GM12878 (cell line): ENCODE measurements at regions not wholly inside any gene's neighbourhood (a gene's known extent, or its start where the extent isn't known, plus 50 kb on each side); places are given as distances from the start of the nearest gene placed in this dataset.
"Not testable (repeated sequence)": the region's sequence is repeated elsewhere in the genome, so short reads cannot be mapped to it uniquely, and the experiment has no call there.

ENCODE experiments used
- ATAC-seq: fragments of 200-7000 bp; cut with Tn5 transposase; 3 replicates; pipeline ENCODE4 v1.9.1; 2020; ENCODE audit warnings: mild to moderate bottlenecking, moderate library complexity
- BruUV-seq: library from RNA; stranded (reverse); fragments of 400-500 nt; replicated peaks from 2 replicates; lab custom pipeline; 2021; lab: Mats Ljungman, UMichigan
- CTCF ChIA-PET: fragments of 300-600 bp; sonication (Branson Sonifier 250); formaldehyde crosslinking; extraction: SDS; loops from one replicate; lab custom pipeline; 2021; ENCODE audit warnings: inconsistent platforms; lab: Yijun Ruan, JAX
- POLR2A ChIA-PET: fragments of 350-600 bp; formaldehyde crosslinking; extraction: SDS; loops from one replicate; lab custom pipeline; 2021; ENCODE audit warnings: inconsistent platforms; lab: Charles Lee
- RAD21 ChIA-PET: fragments of 300-600 bp; sonication (Branson Sonifier 250); formaldehyde crosslinking; loops from one replicate; lab custom pipeline; 2023; ENCODE audit warnings: antibody characterized with exemption; ENCODE audit not compliant: unreplicated experiment; lab: Charles Lee
- SMC1A ChIA-PET: fragments of 300-600 bp; sonication (Branson Sonifier 250); formaldehyde crosslinking; loops from one replicate; lab custom pipeline; 2023; ENCODE audit not compliant: unreplicated experiment, uncharacterized antibody; lab: Charles Lee
- DNase-seq: peaks from one replicate; pipeline ENCODE4 v3.0.0-alpha.2; 2011; ENCODE audit warnings: low read depth, low spot score
- FAIRE-seq: peaks from 3 replicates; lab custom pipeline; 2011; peaks lifted over from hg19 to GRCh38; lab: Jason Lieb, UNC
- H2AFZ ChIP-seq: 2 replicates; pipeline ENCODE4 v1.6.0; 2011; ENCODE audit warnings: low read depth, low read length, control low read depth; ENCODE audit not compliant: control insufficient read depth
- H3K27ac ChIP-seq: 2 replicates; pipeline ENCODE4 v1.5.1; 2011; ENCODE audit warnings: control low read depth; ENCODE audit not compliant: control insufficient read depth, insufficient read depth
- H3K27me3 ChIP-seq, 2 experiments: replicated peaks in 1 of 2; 2 replicates each; pipeline versions ENCODE4 v1.6.0 to v1.6.1; 2011; ENCODE audit warnings: low read length in 1 of 2; ENCODE audit not compliant: control insufficient read depth in 2 of 2, insufficient read depth in 2 of 2
- H3K36me3 ChIP-seq, 2 experiments: 2 replicates each; pipeline ENCODE4 v1.5.1; 2011; ENCODE audit warnings: low read length in 1 of 2; ENCODE audit not compliant: control insufficient read depth in 2 of 2, insufficient read depth in 2 of 2
- H3K4me1 ChIP-seq: 2 replicates; pipeline ENCODE4 v1.6.1; 2011; ENCODE audit warnings: mild to moderate bottlenecking, low read length, moderate library complexity, mixed read lengths; ENCODE audit not compliant: control insufficient read depth, insufficient read depth
- H3K4me2 ChIP-seq: 2 replicates; pipeline ENCODE4 v1.6.0; 2011; ENCODE audit warnings: control low read depth; ENCODE audit not compliant: control insufficient read depth, insufficient read depth
- H3K4me3 ChIP-seq: fragments of 200-600 bp; sonication (generic); 2 replicates; pipeline ENCODE4 v1.5.1; 2016
- H3K79me2 ChIP-seq: 2 replicates; pipeline ENCODE4 v1.6.0; 2011; ENCODE audit warnings: low read length; ENCODE audit not compliant: control insufficient read depth, insufficient read depth
- H3K9ac ChIP-seq: 2 replicates; pipeline ENCODE4 v1.8.0; 2011; ENCODE audit warnings: low read length, control low read depth, mixed read lengths; ENCODE audit not compliant: control insufficient read depth, insufficient read depth
- H3K9me3 ChIP-seq: replicated peaks from 3 replicates; pipeline ENCODE4 v1.5.1; 2011; ENCODE audit warnings: mild to moderate bottlenecking, low read length; ENCODE audit not compliant: control insufficient read depth, insufficient read depth
- H4K20me1 ChIP-seq: 2 replicates; pipeline ENCODE4 v1.6.0; 2011; ENCODE audit not compliant: control insufficient read depth, insufficient read depth
- CBX5 ChIP-seq: sonication (generic); IDR thresholded peaks from 2 replicates; pipeline ENCODE4 v1.6.1; 2016; ENCODE audit warnings: low read depth, moderate library complexity, mild to moderate bottlenecking, inconsistent platforms
- IKZF2 ChIP-seq, 2 experiments: fragments of 450-650 bp; IDR thresholded peaks; 2 replicates each; pipeline ENCODE4 v1.6.1; 2017; ENCODE audit warnings: mild to moderate bottlenecking in 2 of 2, moderate library complexity in 2 of 2
- SUZ12 ChIP-seq: fragments of 200-600 bp; sonication (generic); IDR thresholded peaks from one replicate; pipeline ENCODE4 v1.6.1; 2018; ENCODE audit warnings: antibody characterized with exemption, mild to moderate bottlenecking; ENCODE audit not compliant: unreplicated experiment
- WGBS: methylation state at CpG from one replicate; pipeline ENCODE4 v1.1.6; 2016; ENCODE audit warnings: low lambda C conversion rate; ENCODE audit not compliant: insufficient replicate concordance, insufficient coverage; ENCODE audit errors: missing lambda C conversion rate; 5-methylcytosine and 5-hydroxymethylcytosine counted together
- in situ Hi-C: fragments of 300-500 bp; cut with MboI; formaldehyde crosslinking; loops from 9 replicates; pipeline ENCODE4 v1.14.3; 2018; ENCODE audit warnings: mixed read lengths
- intact Hi-C: fragments of 100-400 bp; cut with micrococcal nuclease; formaldehyde crosslinking; loops from one replicate; pipeline ENCODE4 v1.14.2; 2022; ENCODE audit not compliant: unreplicated experiment
- TF ChIP-seq, protein P1 (sequence below): fragments of 450-650 bp; formaldehyde crosslinking; IDR thresholded peaks from 2 replicates; pipeline ENCODE4 v1.5.0; 2022; ENCODE audit warnings: mild to moderate bottlenecking, missing genetic modification characterization

DNA sequence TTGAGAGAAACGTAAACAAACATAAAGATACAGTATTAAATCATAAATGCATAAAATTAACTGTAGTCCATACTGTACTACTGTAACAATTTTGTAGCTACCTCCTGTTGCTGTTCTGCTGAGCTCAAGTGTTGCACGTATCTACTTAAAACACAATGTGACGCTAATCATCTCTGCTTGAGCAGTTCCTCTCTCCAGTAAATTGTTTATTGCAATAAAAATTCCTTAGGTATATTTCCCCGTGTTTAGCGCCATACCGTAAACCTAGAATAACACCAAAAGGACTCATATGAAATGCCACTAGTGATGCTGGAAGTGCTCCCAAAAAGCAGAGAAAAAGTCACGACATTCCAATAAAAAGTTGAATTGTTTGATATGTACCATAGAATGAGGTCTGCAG lies 152.3 kb downstream of the LRRN1 start (continued):
- TF ChIP-seq, protein P1, sequence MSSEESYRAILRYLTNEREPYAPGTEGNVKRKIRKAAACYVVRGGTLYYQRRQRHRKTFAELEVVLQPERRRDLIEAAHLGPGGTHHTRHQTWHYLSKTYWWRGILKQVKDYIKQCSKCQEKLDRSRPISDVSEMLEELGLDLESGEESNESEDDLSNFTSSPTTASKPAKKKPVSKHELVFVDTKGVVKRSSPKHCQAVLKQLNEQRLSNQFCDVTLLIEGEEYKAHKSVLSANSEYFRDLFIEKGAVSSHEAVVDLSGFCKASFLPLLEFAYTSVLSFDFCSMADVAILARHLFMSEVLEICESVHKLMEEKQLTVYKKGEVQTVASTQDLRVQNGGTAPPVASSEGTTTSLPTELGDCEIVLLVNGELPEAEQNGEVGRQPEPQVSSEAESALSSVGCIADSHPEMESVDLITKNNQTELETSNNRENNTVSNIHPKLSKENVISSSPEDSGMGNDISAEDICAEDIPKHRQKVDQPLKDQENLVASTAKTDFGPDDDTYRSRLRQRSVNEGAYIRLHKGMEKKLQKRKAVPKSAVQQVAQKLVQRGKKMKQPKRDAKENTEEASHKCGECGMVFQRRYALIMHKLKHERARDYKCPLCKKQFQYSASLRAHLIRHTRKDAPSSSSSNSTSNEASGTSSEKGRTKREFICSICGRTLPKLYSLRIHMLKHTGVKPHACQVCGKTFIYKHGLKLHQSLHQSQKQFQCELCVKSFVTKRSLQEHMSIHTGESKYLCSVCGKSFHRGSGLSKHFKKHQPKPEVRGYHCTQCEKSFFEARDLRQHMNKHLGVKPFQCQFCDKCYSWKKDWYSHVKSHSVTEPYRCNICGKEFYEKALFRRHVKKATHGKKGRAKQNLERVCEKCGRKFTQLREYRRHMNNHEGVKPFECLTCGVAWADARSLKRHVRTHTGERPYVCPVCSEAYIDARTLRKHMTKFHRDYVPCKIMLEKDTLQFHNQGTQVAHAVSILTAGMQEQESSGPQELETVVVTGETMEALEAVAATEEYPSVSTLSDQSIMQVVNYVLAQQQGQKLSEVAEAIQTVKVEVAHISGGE (CRISPR knock-in tag), result no peak
- no peak for TF ChIP-seq IKZF2 (IDR thresholded peaks at IDR 0.05)
- TF ChIP-seq SUZ12, result no peak
- no peak for TF ChIP-seq CBX5

DNA sequence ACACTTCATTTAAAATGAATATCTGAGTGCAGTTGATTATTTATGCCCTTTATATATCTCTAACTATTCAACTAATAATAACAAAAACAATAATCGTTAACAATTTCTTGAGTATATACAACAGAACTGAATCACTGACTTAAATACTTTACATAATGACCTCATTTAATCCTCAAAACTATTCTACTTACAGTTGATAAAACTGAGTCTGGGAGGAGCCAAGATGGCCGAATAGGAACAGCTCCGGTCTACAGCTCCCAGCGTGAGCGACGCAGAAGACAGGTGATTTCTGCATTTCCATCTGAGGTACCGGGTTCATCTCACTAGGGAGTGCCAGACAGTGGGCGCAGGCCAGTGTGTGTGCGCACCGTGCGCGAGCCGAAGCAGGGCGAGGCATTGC lies 163.6 kb downstream of the LRRN1 start:
- H4K20me1 ChIP-seq, H3K4me2 ChIP-seq, H3K79me2 ChIP-seq, H3K4me1 ChIP-seq, H3K4me3 ChIP-seq, H2AFZ ChIP-seq, ATAC-seq, H3K36me3 ChIP-seq, H3K27me3 ChIP-seq, intact Hi-C loops, FAIRE-seq, DNase-seq, POLR2A ChIA-PET, SMC1A ChIA-PET, in situ Hi-C loops, H3K27ac ChIP-seq, BruUV-seq, CTCF ChIA-PET, H3K9me3 ChIP-seq, H3K9ac ChIP-seq, RAD21 ChIA-PET: not testable (repeated sequence)
- WGBS, result 80% methylated on average over 6 of the region's 14 CpGs
